Stimulated activated naive CD4-positive, alpha-beta T cell treated with Interleukin-2 at 50 U/mL for 16 hours (primary cell): ENCODE measurements at regions not wholly inside any gene's neighbourhood (a gene's known extent, or its start where the extent isn't known, plus 50 kb on each side); places are given as distances from the start of the nearest gene placed in this dataset.
"Not testable (repeated sequence)": the region's sequence is repeated elsewhere in the genome, so short reads cannot be mapped to it uniquely, and the experiment has no call there.

Source experiments
- DNase-seq: peaks from one replicate; lab custom pipeline; 2025; lab: John Stamatoyannopoulos, UW

GRCh38 chr10:81251457-81252115 lies 623.4 kb upstream of the NRG3 start:
- DNase-seq = no peak

- not testable (repeated sequence) for DNase-seq
Observed at GRCh38 chr10:81264991-81265390, 610.0 kb upstream of the NRG3 start.

GRCh38 chr10:81270051-81270450 lies 604.9 kb upstream of the NRG3 start:
- DNase-seq = no peak

GRCh38 chr10:81280497-81281479 lies 594.2 kb upstream of the NRG3 start:
- no peak for DNase-seq

- DNase-seq = no peak
Observed at GRCh38 chr10:81288544-81288943, 586.5 kb upstream of the NRG3 start.

GRCh38 chr10:81297292-81297691 lies 577.7 kb upstream of the NRG3 start:
- no peak for DNase-seq

- no peak for DNase-seq
Observed at GRCh38 chr10:81303656-81304055, 571.3 kb upstream of the NRG3 start.

GRCh38 chr10:81306971-81307782 lies 567.8 kb upstream of the NRG3 start:
- no peak for DNase-seq

GRCh38 chr10:81309041-81309552 lies 565.9 kb upstream of the NRG3 start:
- DNase-seq = no peak

- no peak for DNase-seq
Observed at GRCh38 chr10:81314471-81314870, 560.5 kb upstream of the NRG3 start.

GRCh38 chr10:81315026-81315425 lies 560.0 kb upstream of the NRG3 start:
- no peak for DNase-seq

GRCh38 chr10:81348003-81348402 lies 527.0 kb upstream of the NRG3 start:
- DNase-seq = no peak

- no peak for DNase-seq
Observed at GRCh38 chr10:81367132-81367531, 507.9 kb upstream of the NRG3 start.

- no peak for DNase-seq
Observed at GRCh38 chr10:81386817-81387216, 488.2 kb upstream of the NRG3 start.

- no peak for DNase-seq
Observed at GRCh38 chr10:81403451-81403850, 471.5 kb upstream of the NRG3 start.

GRCh38 chr10:81405399-81405798 lies 469.6 kb upstream of the NRG3 start:
- no peak for DNase-seq

- DNase-seq = no peak
Observed at GRCh38 chr10:81414038-81414437, 461.0 kb upstream of the NRG3 start.

GRCh38 chr10:81426722-81427121 lies 448.3 kb upstream of the NRG3 start:
- DNase-seq = no peak

- no peak for DNase-seq
Observed at GRCh38 chr10:81428456-81429134, 446.4 kb upstream of the NRG3 start.

GRCh38 chr10:81439445-81439844 lies 435.5 kb upstream of the NRG3 start:
- no peak for DNase-seq

- DNase-seq = not testable (repeated sequence)
Observed at GRCh38 chr10:81441624-81442023, 433.4 kb upstream of the NRG3 start.
